BLaER1 treated with 17β-estradiol and CSF1 and Interleukin-3, amounts not matched to agents 10 nM and 100 nM (cell line): ENCODE measurements at regions not wholly inside any gene's neighbourhood (a gene's known extent, or its start where the extent isn't known, plus 50 kb on each side); places are given as distances from the start of the nearest gene placed in this dataset.
A peak's percentile ranks its signal among the peaks of the same experiment; 100 is the strongest.

Experiments
- H3K27ac ChIP-seq, 11 experiments: shearing (Covaris generic); formaldehyde crosslinking; 2 replicates each; pipeline ENCODE4 v1.8.1; 2022
- H3K27me3 ChIP-seq, 11 experiments: shearing (Covaris generic); formaldehyde crosslinking; 2 replicates each; pipeline ENCODE4 v1.8.1; 2022
- H3K36me3 ChIP-seq, 11 experiments: shearing (Covaris generic); formaldehyde crosslinking; 2 replicates each; pipeline ENCODE4 v1.8.1; 2022
- H3K4me1 ChIP-seq, 10 experiments: shearing (Covaris generic); formaldehyde crosslinking; 2 replicates each; pipeline ENCODE4 v1.8.1; 2022
- H3K4me2 ChIP-seq, 11 experiments: shearing (Covaris generic); formaldehyde crosslinking; 2 replicates each; pipeline ENCODE4 v1.8.1; 2022
- H3K4me3 ChIP-seq, 10 experiments: shearing (Covaris generic); formaldehyde crosslinking; 2 replicates each; pipeline ENCODE4 v1.8.1; 2022
- H3K9ac ChIP-seq, 11 experiments: shearing (Covaris generic); formaldehyde crosslinking; 2 replicates each; pipeline ENCODE4 v1.8.1; 2022
- H3K9me3 ChIP-seq, 11 experiments: shearing (Covaris generic); formaldehyde crosslinking; replicated peaks in 1 of 11; 2 replicates each; pipeline ENCODE4 v1.8.1; 2022
- H4K20me1 ChIP-seq, 11 experiments: shearing (Covaris generic); formaldehyde crosslinking; 2 replicates each; pipeline ENCODE4 v1.8.1; 2022
- Cebpa-rat ChIP-seq, 11 experiments: shearing (Covaris generic); IDR thresholded peaks; 2 replicates each; pipeline ENCODE4 v1.8.1; 2022

GRCh38 chr4:111977419-111977965 is 167.8 kb upstream of the FAM241A start:
- no peaks in the 10 kb centered on the region for H3K4me1 ChIP-seq
- H3K4me2 ChIP-seq, result no peak overlapping the region
- H3K9ac ChIP-seq, result no peak overlapping the region
- H3K36me3 ChIP-seq, result no peaks in the 10 kb centered on the region
- H4K20me1 ChIP-seq, result no peaks in the 10 kb centered on the region
- H3K4me3 ChIP-seq, result no peak overlapping the region
- H3K9me3 ChIP-seq, result peaks cover 0 to 14% (median 8%) of the 10 kb centered on the region in 11 experiments; a peak in 8 of 22 replicates
- no peak overlapping the region for H3K27ac ChIP-seq
- no peaks in the 10 kb centered on the region for H3K27me3 ChIP-seq
- no peak for TF ChIP-seq Cebpa-rat (IDR thresholded peaks at IDR 0.05)

DNA sequence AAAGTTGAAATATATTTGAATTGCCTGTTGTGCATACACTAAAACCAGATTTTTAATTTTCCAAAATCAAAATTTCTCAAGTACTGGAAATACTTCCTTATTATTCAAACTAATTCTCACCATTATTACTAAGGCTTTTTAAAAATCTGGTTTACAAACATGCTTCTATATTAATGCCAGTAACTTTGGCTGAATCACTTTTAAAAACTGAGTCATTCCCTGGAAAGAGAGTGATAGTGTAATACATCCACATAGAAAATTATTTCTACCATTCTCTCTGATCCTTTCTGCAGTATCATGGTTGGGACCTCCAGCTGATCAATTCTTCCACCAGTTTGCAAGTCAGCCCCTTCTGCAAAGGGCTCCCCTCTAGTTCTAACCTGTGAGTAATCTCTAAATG is 165.3 kb upstream of the FAM241A start:
- Histone ChIP-seq H3K4me2 (no peak overlapping the region), H3K9me3 (peaks cover 0 to 14% (median 8%) of the 10 kb centered on the region in 11 experiments; a peak in 8 of 22 replicates), H3K4me3 (no peak overlapping the region), H3K36me3 (no peaks in the 10 kb centered on the region; a peak in 1 of 22 replicates), H3K27ac (no peak overlapping the region), H3K4me1 (no peaks in the 10 kb centered on the region), H3K27me3 (no peaks in the 10 kb centered on the region), H4K20me1 (no peaks in the 10 kb centered on the region), H3K9ac (no peak overlapping the region)
- TF ChIP-seq Cebpa-rat (IDR thresholded peaks at IDR 0.05), result no peak

DNA sequence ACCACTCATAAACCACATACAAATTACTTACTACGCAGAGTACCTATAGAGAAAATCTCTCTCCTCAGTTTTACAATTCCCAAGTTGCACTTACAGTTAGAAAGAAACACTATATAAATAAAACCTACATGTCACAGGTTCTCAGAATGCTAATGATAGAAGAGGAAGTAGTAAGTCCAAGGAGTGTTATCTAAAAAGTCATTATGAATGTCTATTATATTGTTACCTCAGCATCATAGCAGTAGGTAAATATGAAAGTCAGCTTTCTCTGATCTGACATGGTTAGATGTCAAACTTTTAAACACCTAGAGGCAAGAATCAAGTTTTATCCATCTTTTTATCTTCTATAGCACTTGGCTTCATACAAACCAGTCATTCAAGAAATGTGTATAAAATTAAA is 163.2 kb upstream of the FAM241A start:
- Histone ChIP-seq H3K9ac (no peak overlapping the region), H3K9me3 (peaks cover 0 to 7% (median 2%) of the 10 kb centered on the region in 11 experiments; a peak in 5 of 22 replicates), H4K20me1 (no peaks in the 10 kb centered on the region), H3K4me3 (no peak overlapping the region), H3K27me3 (no peaks in the 10 kb centered on the region), H3K4me2 (no peak overlapping the region), H3K4me1 (no peaks in the 10 kb centered on the region), H3K27ac (no peak overlapping the region), H3K36me3 (no peaks in the 10 kb centered on the region; a peak in 1 of 22 replicates)
- no peak for TF ChIP-seq Cebpa-rat (IDR thresholded peaks at IDR 0.05)

DNA sequence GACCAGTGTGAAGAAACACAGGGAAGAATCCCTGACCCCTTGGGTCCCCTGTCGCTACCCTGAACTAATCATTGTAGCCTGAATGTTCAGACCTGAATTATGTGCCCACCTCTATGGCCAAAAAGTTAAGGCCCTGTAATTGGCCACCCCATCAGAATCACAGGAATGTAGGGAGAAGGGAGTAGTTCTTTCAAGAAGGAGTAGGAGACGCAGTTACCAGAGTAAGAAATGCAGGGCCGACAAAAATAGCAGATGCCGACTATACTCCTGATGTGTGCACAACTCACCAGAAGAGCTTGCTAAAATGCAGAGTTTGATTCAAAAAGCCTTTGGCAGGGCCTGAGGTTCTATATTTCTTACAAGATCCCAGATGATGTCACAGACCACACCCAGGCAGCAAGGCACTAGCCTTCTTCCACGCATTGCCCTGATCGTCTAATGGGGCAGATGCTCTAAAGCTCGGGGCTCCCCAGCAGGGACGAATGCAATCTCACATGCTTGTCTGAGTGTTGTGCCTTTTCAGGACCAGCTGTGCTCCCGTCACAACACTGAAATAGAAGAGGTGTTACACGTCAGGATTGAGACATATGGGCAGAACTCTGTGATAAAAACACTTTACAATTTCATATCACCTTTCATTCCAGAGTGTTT is 161.0 kb upstream of the FAM241A start:
- no peak overlapping the region for H3K4me3 ChIP-seq
- H3K4me2 ChIP-seq, result no peak overlapping the region
- TF ChIP-seq Cebpa-rat (IDR thresholded peaks at IDR 0.05), result no peak
- H3K27me3 ChIP-seq, result no peaks in the 10 kb centered on the region
- H3K4me1 ChIP-seq, result no peaks in the 10 kb centered on the region
- H3K9ac ChIP-seq, result no peak overlapping the region
- H3K36me3 ChIP-seq, result no peaks in the 10 kb centered on the region; a peak in 1 of 22 replicates
- no peaks in the 10 kb centered on the region for H3K9me3 ChIP-seq
- H3K27ac ChIP-seq, result no peak overlapping the region
- H4K20me1 ChIP-seq, result no peaks in the 10 kb centered on the region

GRCh38 chr4:111985426-111985825 is 159.8 kb upstream of the FAM241A start:
- Histone ChIP-seq H3K9ac (no peak overlapping the region), H3K4me2 (no peak overlapping the region), H3K4me3 (no peak overlapping the region), H3K9me3 (no peaks in the 10 kb centered on the region), H4K20me1 (no peaks in the 10 kb centered on the region), H3K27ac (no peak overlapping the region), H3K27me3 (no peaks in the 10 kb centered on the region), H3K4me1 (peaks cover 0 to 2% (median 0%) of the 10 kb centered on the region in 10 experiments; a peak in 2 of 20 replicates), H3K36me3 (no peaks in the 10 kb centered on the region; a peak in 1 of 22 replicates)
- no peak for TF ChIP-seq Cebpa-rat (IDR thresholded peaks at IDR 0.05)

GRCh38 chr4:111986095-111986494 is 159.2 kb upstream of the FAM241A start:
- H3K27ac ChIP-seq, result no peak overlapping the region
- H3K4me1 ChIP-seq, result peaks cover 0 to 8% (median 1%) of the 10 kb centered on the region in 10 experiments; a peak in 10 of 20 replicates
- H3K9ac ChIP-seq, result no peak overlapping the region
- no peaks in the 10 kb centered on the region for H3K27me3 ChIP-seq
- H3K4me2 ChIP-seq, result no peak overlapping the region
- no peaks in the 10 kb centered on the region for H4K20me1 ChIP-seq
- H3K36me3 ChIP-seq, result no peaks in the 10 kb centered on the region; a peak in 1 of 22 replicates
- no peak for TF ChIP-seq Cebpa-rat (IDR thresholded peaks at IDR 0.05)
- no peak overlapping the region for H3K4me3 ChIP-seq
- no peaks in the 10 kb centered on the region for H3K9me3 ChIP-seq

DNA sequence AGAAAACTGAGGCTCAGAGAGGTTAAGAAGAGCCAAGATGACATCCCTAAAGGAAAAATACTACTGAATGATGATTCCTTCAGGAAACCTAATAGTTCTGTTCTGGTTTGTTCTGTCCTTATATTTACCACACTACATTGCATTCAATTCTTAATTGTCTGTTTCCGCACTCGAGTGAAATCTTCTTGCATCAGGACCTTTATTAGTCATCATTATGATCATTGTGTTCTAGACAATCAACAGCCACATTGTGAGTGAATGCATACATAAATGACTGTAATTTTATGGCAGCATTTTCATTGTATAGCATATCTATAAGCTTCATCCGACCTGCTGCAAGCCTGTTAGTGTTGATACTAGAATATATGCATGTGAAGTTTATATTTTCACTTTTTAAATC is 156.7 kb upstream of the FAM241A start:
- H3K9ac ChIP-seq, result no peak overlapping the region
- H3K36me3 ChIP-seq, result no peaks in the 10 kb centered on the region; a peak in 1 of 22 replicates
- no peak overlapping the region for H3K4me3 ChIP-seq
- TF ChIP-seq Cebpa-rat (IDR thresholded peaks at IDR 0.05), result no peak
- H3K27me3 ChIP-seq, result no peaks in the 10 kb centered on the region
- H3K9me3 ChIP-seq, result no peaks in the 10 kb centered on the region
- H3K4me1 ChIP-seq, result peaks cover 0 to 30% (median 5%) of the 10 kb centered on the region in 10 experiments; a peak in 11 of 20 replicates
- no peak overlapping the region for H3K4me2 ChIP-seq
- H3K27ac ChIP-seq, result no peak overlapping the region
- no peaks in the 10 kb centered on the region for H4K20me1 ChIP-seq

DNA sequence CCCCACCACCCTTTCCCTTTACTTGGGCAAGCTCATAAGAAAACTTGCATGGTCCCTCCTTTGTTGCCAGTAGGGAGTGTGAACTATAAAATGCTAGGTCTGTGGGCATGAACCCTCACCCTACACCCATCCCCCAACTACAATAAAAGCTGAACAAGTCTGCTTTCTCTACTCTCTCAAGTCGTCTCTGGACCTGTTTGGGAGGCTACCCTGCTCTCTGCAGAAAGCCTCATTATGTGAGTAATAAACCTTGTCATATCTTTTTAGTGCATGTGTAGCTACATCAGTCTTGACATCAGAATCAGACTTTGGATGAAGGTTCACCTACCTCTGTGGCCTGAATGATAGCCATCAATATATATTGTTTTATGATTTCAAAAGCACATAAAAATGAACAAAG is 155.4 kb upstream of the FAM241A start:
- Histone ChIP-seq H3K4me3 (no peak overlapping the region), H3K27ac (no peak overlapping the region), H3K9ac (no peak overlapping the region), H3K27me3 (no peaks in the 10 kb centered on the region), H4K20me1 (no peaks in the 10 kb centered on the region), H3K9me3 (no peaks in the 10 kb centered on the region), H3K36me3 (no peaks in the 10 kb centered on the region), H3K4me1 (peaks cover 0 to 30% (median 5%) of the 10 kb centered on the region in 10 experiments; a peak in 11 of 20 replicates), H3K4me2 (no peak overlapping the region)
- TF ChIP-seq Cebpa-rat (IDR thresholded peaks at IDR 0.05), result no peak

DNA sequence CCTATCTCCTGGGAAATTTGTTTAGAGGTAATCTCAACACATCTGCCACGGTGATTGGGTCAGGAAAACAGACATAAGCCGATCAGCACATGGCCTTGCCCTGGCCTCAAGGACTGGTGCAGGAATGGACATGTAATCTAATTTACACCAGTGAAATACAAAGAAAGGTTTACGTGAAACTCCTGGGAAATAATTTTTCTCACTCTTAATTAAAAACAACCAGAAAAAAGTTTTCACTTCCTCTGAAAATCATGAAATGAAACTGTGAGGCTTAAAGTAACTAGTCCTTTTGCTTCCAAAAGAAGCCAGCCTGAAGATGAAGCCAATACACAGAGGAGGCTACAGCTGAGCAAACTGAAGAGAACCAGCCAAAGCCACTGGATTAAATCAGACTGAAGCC is 154.1 kb upstream of the FAM241A start:
- no peaks in the 10 kb centered on the region for H4K20me1 ChIP-seq
- peak overlapping the region in 5 of 11 experiments; percentile 55 to 79 (median 73); a peak in 10 of 22 replicates for H3K27ac ChIP-seq
- H3K9ac ChIP-seq, result peak overlapping the region in 4 of 11 experiments; percentile 13 to 52 (median 22); a peak in 2 of 22 replicates
- no peaks in the 10 kb centered on the region for H3K9me3 ChIP-seq
- TF ChIP-seq Cebpa-rat (IDR thresholded peaks at IDR 0.05), result no peak
- H3K4me2 ChIP-seq, result peak overlapping the region in 5 of 11 experiments; percentile 26 to 70 (median 53); a peak in 9 of 22 replicates
- no peaks in the 10 kb centered on the region for H3K27me3 ChIP-seq
- H3K36me3 ChIP-seq, result no peaks in the 10 kb centered on the region
- no peak overlapping the region for H3K4me3 ChIP-seq
- H3K4me1 ChIP-seq, result peaks cover 0 to 30% (median 5%) of the 10 kb centered on the region in 10 experiments; a peak in 11 of 20 replicates
